SU-DHL-6 (cell line): ENCODE measurements at regions not wholly inside any gene's neighbourhood (a gene's known extent, or its start where the extent isn't known, plus 50 kb on each side); places are given as distances from the start of the nearest gene placed in this dataset.

Source experiments
- CTCF ChIP-seq: fragments of 200-600 bp; sonication (generic); IDR thresholded peaks from one replicate; pipeline ENCODE4 v1.5.1; 2017; ENCODE audit warnings: antibody characterized with exemption, mild to moderate bottlenecking, low read length, moderate library complexity; ENCODE audit not compliant: insufficient read depth, poor library complexity, severe bottlenecking
- EZH2phosphoT487 ChIP-seq: fragments of 200-600 bp; sonication (generic), shearing (Covaris generic); conservative IDR thresholded peaks from 2 replicates; pipeline ENCODE4 v1.6.1; 2018; ENCODE audit warnings: mild to moderate bottlenecking, antibody characterized with exemption, low read length, moderate library complexity, mixed read lengths

- TF ChIP-seq EZH2phosphoT487 (no peak), CTCF (no peak)
Observed at GRCh38 chr11:95412074-95412473, 181.1 kb upstream of the SESN3 start.
